Mesendoderm (in vitro differentiated cells): ENCODE measurements at regions not wholly inside any gene's neighbourhood (a gene's known extent, or its start where the extent isn't known, plus 50 kb on each side); places are given as distances from the start of the nearest gene placed in this dataset.

Experiments used
- DNase-seq: peaks from one replicate; pipeline ENCODE4 v3.0.0; 2013
- H2AK5ac ChIP-seq: 2 replicates; pipeline ENCODE4 v1.6.1; 2013; ENCODE audit warnings: low read length, inconsistent platforms
- H2BK120ac ChIP-seq: 2 replicates; pipeline ENCODE4 v1.6.1; 2013; ENCODE audit warnings: low read depth, mild to moderate bottlenecking, low read length, moderate library complexity, mixed read lengths
- H2BK15ac ChIP-seq: replicated peaks from 2 replicates; pipeline ENCODE4 v1.6.1; 2013; ENCODE audit warnings: low read depth, mild to moderate bottlenecking, moderate library complexity
- H2BK5ac ChIP-seq: 2 replicates; pipeline ENCODE4 v1.6.1; 2013; ENCODE audit warnings: low read length, inconsistent platforms
- H3K18ac ChIP-seq: 2 replicates; pipeline ENCODE4 v1.6.1; 2013; ENCODE audit warnings: mild to moderate bottlenecking, low read length, mixed read lengths
- H3K23ac ChIP-seq: one replicate; pipeline ENCODE4 v1.6.1; 2013; ENCODE audit warnings: low read length
- H3K27ac ChIP-seq: 2 replicates; pipeline ENCODE4 v1.5.1; 2013; ENCODE audit warnings: low read depth, mild to moderate bottlenecking, inconsistent platforms, low read length, moderate library complexity
- H3K27me3 ChIP-seq: 2 replicates; pipeline ENCODE4 v1.6.1; 2013; ENCODE audit warnings: low read length, control low read depth, mild to moderate bottlenecking, inconsistent platforms; ENCODE audit not compliant: insufficient read depth, poor library complexity
- H3K36me3 ChIP-seq: 2 replicates; pipeline ENCODE4 v1.6.1; 2013; ENCODE audit warnings: low read length, inconsistent platforms; ENCODE audit not compliant: control insufficient read depth, insufficient read depth
- H3K4ac ChIP-seq: one replicate; pipeline ENCODE4 v1.6.1; 2013; ENCODE audit warnings: low read depth, mild to moderate bottlenecking, low read length, moderate library complexity
- H3K4me1 ChIP-seq: 2 replicates; pipeline ENCODE4 v1.6.1; 2013; ENCODE audit warnings: low read depth, low read length, inconsistent platforms; ENCODE audit not compliant: control insufficient read depth
- H3K4me2 ChIP-seq: 2 replicates; pipeline ENCODE4 v1.6.1; 2013; ENCODE audit warnings: low read length
- H3K4me3 ChIP-seq: 2 replicates; pipeline ENCODE4 v1.5.1; 2013; ENCODE audit warnings: mild to moderate bottlenecking, low read length
- H3K56ac ChIP-seq: one replicate; pipeline ENCODE4 v1.6.1; 2013; ENCODE audit warnings: low read length
- H3K79me1 ChIP-seq: 2 replicates; pipeline ENCODE4 v1.6.1; 2013; ENCODE audit warnings: low read length, inconsistent platforms
- H3K79me2 ChIP-seq: 2 replicates; pipeline ENCODE4 v1.6.1; 2013; ENCODE audit warnings: mild to moderate bottlenecking, low read length; ENCODE audit not compliant: control insufficient read depth, insufficient read depth
- H3K9ac ChIP-seq: 2 replicates; pipeline ENCODE4 v1.6.1; 2013; ENCODE audit warnings: low read length, inconsistent platforms
- H4K5ac ChIP-seq: one replicate; pipeline ENCODE4 v1.6.1; 2013; ENCODE audit warnings: low read length
- H4K8ac ChIP-seq: one replicate; pipeline ENCODE4 v1.6.1; 2013; ENCODE audit warnings: low read depth, mild to moderate bottlenecking, control low read depth, low read length, moderate library complexity
- WGBS: extraction: QIAGEN DNeasy Blood & Tissue Kit; methylation state at CpG from one replicate; pipeline ENCODE4 v1.1.7; 2013; ENCODE audit warnings: low lambda C conversion rate, missing lambda C conversion rate; ENCODE audit not compliant: insufficient coverage; ENCODE audit errors: extremely low coverage; 5-methylcytosine and 5-hydroxymethylcytosine counted together

DNA sequence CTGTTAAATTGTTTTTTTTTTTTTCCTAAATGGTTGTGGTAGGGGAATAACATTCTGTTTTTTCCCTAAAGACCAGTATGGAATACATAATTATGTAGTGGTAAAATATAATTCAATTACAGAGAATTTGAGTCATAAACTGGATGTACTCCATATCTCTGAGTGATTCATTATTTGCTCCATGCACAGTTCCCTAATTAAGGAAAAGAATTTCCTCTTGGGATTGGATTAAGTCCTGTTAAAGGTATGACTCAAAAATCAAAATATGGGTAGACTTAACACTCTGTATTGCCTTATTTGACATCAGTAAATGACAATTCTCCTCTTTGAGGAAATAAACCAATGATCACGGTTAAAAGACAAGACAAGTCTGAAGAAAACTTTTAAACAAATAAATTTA, 78.0 kb upstream of the KCNH8 start:
- H3K79me1 ChIP-seq, result no peaks in the 10 kb centered on the region
- H3K18ac ChIP-seq, result no peak overlapping the region
- WGBS, result no CpG with 5 or more reads among the region's 1 CpG
- no peak overlapping the region for H3K4me3 ChIP-seq
- no peak overlapping the region for H3K23ac ChIP-seq
- no peaks in the 10 kb centered on the region for H3K79me2 ChIP-seq
- no peak for DNase-seq
- no peak overlapping the region for H4K8ac ChIP-seq
- H2BK15ac ChIP-seq, result no peak overlapping the region
- H3K4ac ChIP-seq, result no peak overlapping the region
- H3K56ac ChIP-seq, result no peak overlapping the region
- H3K9ac ChIP-seq, result no peak overlapping the region
- no peak overlapping the region for H2BK120ac ChIP-seq
- H3K4me1 ChIP-seq, result no peaks in the 10 kb centered on the region
- no peaks in the 10 kb centered on the region for H3K27me3 ChIP-seq
- no peak overlapping the region for H3K4me2 ChIP-seq
- no peak overlapping the region for H2AK5ac ChIP-seq
- H2BK5ac ChIP-seq, result no peak overlapping the region
- H3K27ac ChIP-seq, result no peak overlapping the region
- no peak overlapping the region for H4K5ac ChIP-seq
- no peaks in the 10 kb centered on the region for H3K36me3 ChIP-seq

DNA sequence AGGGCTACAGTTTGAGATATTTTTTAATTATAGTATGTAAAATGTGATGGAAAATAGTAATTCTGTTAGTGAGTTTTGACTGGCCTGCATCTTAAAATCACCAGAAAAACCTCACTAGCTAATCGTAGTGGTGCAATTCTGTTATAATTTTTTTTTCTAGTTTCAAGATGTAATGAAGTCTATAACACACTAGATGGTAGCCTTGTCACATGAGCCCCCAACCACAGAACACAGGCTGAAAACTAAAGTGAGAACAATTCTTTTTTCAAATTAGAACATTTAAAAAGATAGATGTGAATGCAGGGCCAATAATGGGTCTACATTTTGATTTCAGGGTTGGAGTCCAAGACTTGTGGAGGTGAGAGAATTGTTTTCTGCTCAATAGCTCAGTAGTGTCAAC, 83.3 kb upstream of the KCNH8 start:
- H4K5ac ChIP-seq, result no peak overlapping the region
- H2BK5ac ChIP-seq, result no peak overlapping the region
- no peak overlapping the region for H3K18ac ChIP-seq
- H3K4ac ChIP-seq, result no peak overlapping the region
- H3K79me2 ChIP-seq, result no peaks in the 10 kb centered on the region
- no peak overlapping the region for H3K23ac ChIP-seq
- no CpG with 5 or more reads among the region's 1 CpG for WGBS
- H2BK120ac ChIP-seq, result no peak overlapping the region
- no peak overlapping the region for H3K27ac ChIP-seq
- H3K9ac ChIP-seq, result no peak overlapping the region
- no peak overlapping the region for H4K8ac ChIP-seq
- no peaks in the 10 kb centered on the region for H3K27me3 ChIP-seq
- H3K4me2 ChIP-seq, result no peak overlapping the region
- H3K79me1 ChIP-seq, result no peaks in the 10 kb centered on the region
- H3K4me3 ChIP-seq, result no peak overlapping the region
- no peaks in the 10 kb centered on the region for H3K36me3 ChIP-seq
- no peak overlapping the region for H3K56ac ChIP-seq
- no peak overlapping the region for H2BK15ac ChIP-seq
- H3K4me1 ChIP-seq, result no peaks in the 10 kb centered on the region
- peak; percentile 33 for DNase-seq
- H2AK5ac ChIP-seq, result no peak overlapping the region

DNA sequence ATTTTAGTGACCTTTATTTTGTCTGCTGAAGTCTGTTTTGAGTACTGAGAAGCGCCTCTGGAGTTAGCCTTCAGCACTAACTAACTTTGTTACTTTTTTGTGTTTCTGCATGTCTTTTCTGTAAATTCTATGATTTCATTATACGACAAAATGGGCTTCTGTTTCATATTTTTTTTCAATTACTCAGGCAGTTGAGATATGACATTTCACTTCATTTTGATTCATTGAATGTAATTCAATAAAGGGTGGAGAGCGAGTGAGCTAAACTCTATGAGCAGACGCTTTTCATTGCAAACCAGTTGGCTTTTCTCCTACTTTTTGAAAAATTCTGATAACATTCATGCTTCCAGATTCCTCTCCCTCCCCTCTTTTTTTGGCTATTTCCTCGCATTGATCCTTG, 84.4 kb upstream of the KCNH8 start:
- no CpG with 5 or more reads among the region's 5 CpGs for WGBS
- H3K4me1 ChIP-seq, result no peaks in the 10 kb centered on the region
- no peak overlapping the region for H4K5ac ChIP-seq

DNA sequence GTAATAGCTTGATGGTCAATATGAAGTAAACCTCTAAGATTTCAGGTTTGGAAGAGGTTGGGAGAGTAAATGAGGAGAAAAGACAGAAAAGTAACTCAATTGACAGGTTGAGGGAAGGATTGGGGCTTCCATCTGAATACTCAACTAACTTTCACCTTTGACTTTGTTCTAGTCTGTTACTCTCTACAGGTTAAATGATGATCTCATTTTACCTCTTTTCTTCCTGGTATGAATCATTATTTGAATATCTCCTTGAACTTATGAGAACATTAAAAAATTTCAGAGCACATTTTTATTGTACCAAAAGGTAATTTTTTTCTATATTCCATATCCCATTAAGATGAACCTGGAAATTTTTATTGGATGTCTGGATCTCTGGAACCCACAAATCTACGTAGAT, 87.9 kb upstream of the KCNH8 start:
- Histone ChIP-seq H2AK5ac (no peak overlapping the region), H3K4me2 (no peak overlapping the region), H3K27me3 (no peaks in the 10 kb centered on the region), H3K36me3 (no peaks in the 10 kb centered on the region), H4K8ac (no peak overlapping the region), H3K4me1 (no peaks in the 10 kb centered on the region), H3K4ac (no peak overlapping the region), H3K27ac (no peak overlapping the region), H2BK5ac (no peak overlapping the region), H3K79me1 (no peaks in the 10 kb centered on the region), H3K18ac (no peak overlapping the region), H3K79me2 (no peaks in the 10 kb centered on the region), H4K5ac (no peak overlapping the region), H3K4me3 (no peak overlapping the region), H3K9ac (no peak overlapping the region), H3K56ac (no peak overlapping the region), H3K23ac (no peak overlapping the region), H2BK120ac (no peak overlapping the region), H2BK15ac (no peak overlapping the region)
- DNase-seq, result no peak
- WGBS, result no CpG with 5 or more reads among the region's 1 CpG

More for the DNA sequence above, 84.4 kb upstream of the KCNH8 start:
- no peak overlapping the region for H3K18ac ChIP-seq
- no peak overlapping the region for H2AK5ac ChIP-seq
- H2BK120ac ChIP-seq, result no peak overlapping the region
- no peak overlapping the region for H2BK15ac ChIP-seq
- no peak overlapping the region for H3K4me2 ChIP-seq
- no peak overlapping the region for H3K9ac ChIP-seq
- H3K56ac ChIP-seq, result no peak overlapping the region
- no peaks in the 10 kb centered on the region for H3K36me3 ChIP-seq
- no peak overlapping the region for H4K8ac ChIP-seq
- no peaks in the 10 kb centered on the region for H3K79me2 ChIP-seq
- H3K27me3 ChIP-seq, result no peaks in the 10 kb centered on the region
- H3K4ac ChIP-seq, result no peak overlapping the region
- H3K27ac ChIP-seq, result no peak overlapping the region
- no peak for DNase-seq
- no peaks in the 10 kb centered on the region for H3K79me1 ChIP-seq
- H3K23ac ChIP-seq, result no peak overlapping the region
- no peak overlapping the region for H2BK5ac ChIP-seq
- no peak overlapping the region for H3K4me3 ChIP-seq

DNA sequence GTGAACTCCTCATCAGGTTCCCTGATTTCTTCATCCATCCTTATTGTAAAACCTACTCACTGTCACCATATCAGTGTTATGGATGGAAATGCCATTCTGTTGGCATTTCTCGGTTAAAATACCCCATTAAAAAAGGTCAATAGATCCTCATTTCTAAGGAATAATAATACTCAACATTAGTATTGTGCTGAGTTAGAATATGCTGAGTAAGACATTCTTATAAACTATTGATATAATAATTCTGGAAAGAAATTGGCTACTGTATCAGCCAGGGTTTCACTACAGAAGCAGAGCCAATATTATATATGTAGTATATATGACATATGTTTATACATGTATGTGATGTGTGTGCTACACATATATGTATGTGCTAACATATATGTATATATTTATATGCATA, 95.4 kb upstream of the KCNH8 start:
- H3K79me2 ChIP-seq, result no peaks in the 10 kb centered on the region
- WGBS, result no CpG with 5 or more reads among the region's 1 CpG

DNA sequence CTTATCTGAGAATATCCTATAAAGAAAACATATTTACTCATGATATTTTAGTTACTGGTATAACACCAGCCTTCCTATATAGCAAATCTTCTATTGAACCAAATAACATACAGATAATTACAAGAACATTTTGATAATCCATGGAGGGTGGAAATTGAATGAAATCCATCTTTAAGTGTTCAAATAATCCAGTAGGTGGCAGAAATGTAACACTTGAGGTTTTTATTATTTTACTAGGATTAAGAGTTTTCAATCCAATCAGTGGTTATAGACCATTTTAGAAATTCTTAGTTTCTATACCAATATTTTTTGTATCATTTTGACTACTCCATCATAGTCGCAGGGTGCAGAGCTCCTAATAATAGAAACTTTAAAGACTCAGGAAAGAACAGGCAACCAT, 101.9 kb upstream of the KCNH8 start:
- Histone ChIP-seq H3K4me1 (no peaks in the 10 kb centered on the region), H3K18ac (no peak overlapping the region), H2BK120ac (no peak overlapping the region), H2AK5ac (no peak overlapping the region), H3K4me3 (no peak overlapping the region), H3K36me3 (no peaks in the 10 kb centered on the region), H3K79me2 (no peaks in the 10 kb centered on the region), H3K27me3 (no peaks in the 10 kb centered on the region), H3K4me2 (no peak overlapping the region), H2BK5ac (no peak overlapping the region), H3K79me1 (no peaks in the 10 kb centered on the region), H3K9ac (no peak overlapping the region), H4K5ac (no peak overlapping the region), H3K4ac (no peak overlapping the region), H4K8ac (no peak overlapping the region), H2BK15ac (no peak overlapping the region), H3K27ac (no peak overlapping the region), H3K56ac (no peak overlapping the region), H3K23ac (no peak overlapping the region)
- no peak for DNase-seq
- whole genome bisulfite sequencing, result no CpG with 5 or more reads among the region's 1 CpG

More for the DNA sequence above, 95.4 kb upstream of the KCNH8 start:
- Histone ChIP-seq H2BK15ac (no peak overlapping the region), H3K27ac (no peak overlapping the region), H3K36me3 (no peaks in the 10 kb centered on the region), H2AK5ac (no peak overlapping the region), H3K9ac (no peak overlapping the region), H3K27me3 (no peaks in the 10 kb centered on the region), H3K4me2 (no peak overlapping the region), H3K4me3 (no peak overlapping the region), H4K8ac (no peak overlapping the region), H2BK120ac (no peak overlapping the region), H3K4me1 (no peaks in the 10 kb centered on the region), H3K56ac (no peak overlapping the region), H3K23ac (no peak overlapping the region), H3K18ac (no peak overlapping the region), H3K4ac (no peak overlapping the region), H2BK5ac (no peak overlapping the region), H3K79me1 (no peaks in the 10 kb centered on the region), H4K5ac (no peak overlapping the region)
- DNase-seq, result no peak
